Endothelial cell of umbilical vein (primary cell): ENCODE measurements at regions not wholly inside any gene's neighbourhood (a gene's known extent, or its start where the extent isn't known, plus 50 kb on each side); places are given as distances from the start of the nearest gene placed in this dataset.

Source experiments
- CTCF ChIP-seq, 2 donors: IDR thresholded peaks; 1 replicate in 1 of 2; 2 replicates in 1 of 2; pipeline ENCODE4 v1.5.1; 2011; ENCODE audit warnings: low read length in 2 of 2, mild to moderate bottlenecking in 2 of 2, moderate library complexity in 2 of 2, control low read depth in 1 of 2, inconsistent platforms in 1 of 2, low read depth in 1 of 2; ENCODE audit not compliant: insufficient read depth in 1 of 2; ENCODE audit errors: extremely low read depth in 1 of 2
- EZH2 ChIP-seq: IDR thresholded peaks from 2 replicates; pipeline ENCODE4 v1.6.1; 2012; ENCODE audit warnings: borderline replicate concordance, low read depth, mild to moderate bottlenecking, moderate library complexity, low read length, inconsistent platforms; ENCODE audit not compliant: severe bottlenecking
- JUN ChIP-seq: IDR thresholded peaks from 2 replicates; pipeline ENCODE4 v1.6.1; 2011; ENCODE audit warnings: borderline replicate concordance, low read depth; ENCODE audit not compliant: insufficient read length, insufficient read depth
- POLR2A ChIP-seq: IDR thresholded peaks from 2 replicates; pipeline ENCODE4 v1.6.1; 2012; ENCODE audit warnings: low read depth, mild to moderate bottlenecking, control low read depth, low read length
- POLR2AphosphoS5 ChIP-seq: IDR thresholded peaks from 2 replicates; pipeline ENCODE4 v1.6.1; 2012; ENCODE audit warnings: low read depth, mild to moderate bottlenecking, control low read depth, low read length, moderate library complexity; ENCODE audit not compliant: insufficient read depth

GRCh38 chr18:53789376-53790247 is 434.9 kb downstream of the MBD2 start:
- TF ChIP-seq CTCF (IDR thresholded peaks at IDR 0.05; ENCODE audit: extremely low read depth in 1 of 2, insufficient read depth in 1 of 2, low read depth in 1 of 2, low read length in 2 of 2) (no peak), EZH2 (no peak), POLR2A (no peak), JUN (no peak), POLR2AphosphoS5 (no peak)
